Ascending aorta (tissue), 2 donors: ENCODE measurements at regions not wholly inside any gene's neighbourhood (a gene's known extent, or its start where the extent isn't known, plus 50 kb on each side); places are given as distances from the start of the nearest gene placed in this dataset.

Experiments
- DNase-seq, 2 donors: peaks; one replicate each; pipeline ENCODE4 v3.0.0-alpha.2; 2019; ENCODE audit warnings: low spot score in 2 of 2
- H3K27ac ChIP-seq, 2 donors: fragments of 200-600 bp; sonication (generic); one replicate each; pipeline ENCODE4 v1.5.1; 2016 to 2017; ENCODE audit warnings: mild to moderate bottlenecking in 1 of 2
- H3K27me3 ChIP-seq: fragments of 200-600 bp; sonication (generic); one replicate; pipeline ENCODE4 v1.5.1; 2017
- H3K36me3 ChIP-seq, 2 donors: fragments of 200-600 bp; sonication (generic); one replicate each; pipeline ENCODE4 v1.5.1; 2016
- H3K4me1 ChIP-seq, 2 donors: fragments of 200-600 bp; sonication (generic); one replicate each; pipeline ENCODE4 v1.5.1; 2016 to 2017; ENCODE audit warnings: mild to moderate bottlenecking in 1 of 2
- H3K4me3 ChIP-seq, 2 donors: fragments of 200-600 bp; sonication (generic); one replicate each; pipeline ENCODE4 v1.5.1; 2016 to 2017; ENCODE audit warnings: mild to moderate bottlenecking in 1 of 2
- H3K9me3 ChIP-seq, 2 donors: fragments of 200-600 bp; sonication (generic); one replicate each; pipeline ENCODE4 v1.5.1; 2016
- intact Hi-C: fragments of 100-400 bp; cut with DNase I; formaldehyde crosslinking; loops from one replicate; pipeline ENCODE4 v1.15.1; 2023
- TF ChIP-seq, protein P1 (sequence below), 3 experiments: fragments of 200-600 bp in 2 of 3; fragments of 450-650 bp in 1 of 3; sonication (generic) in 2 of 3; IDR thresholded peaks; one replicate each; pipeline ENCODE4 v1.5.1; 2016 to 2019; ENCODE audit warnings: antibody characterized with exemption in 3 of 3, mild to moderate bottlenecking in 1 of 3, moderate library complexity in 1 of 3

DNA sequence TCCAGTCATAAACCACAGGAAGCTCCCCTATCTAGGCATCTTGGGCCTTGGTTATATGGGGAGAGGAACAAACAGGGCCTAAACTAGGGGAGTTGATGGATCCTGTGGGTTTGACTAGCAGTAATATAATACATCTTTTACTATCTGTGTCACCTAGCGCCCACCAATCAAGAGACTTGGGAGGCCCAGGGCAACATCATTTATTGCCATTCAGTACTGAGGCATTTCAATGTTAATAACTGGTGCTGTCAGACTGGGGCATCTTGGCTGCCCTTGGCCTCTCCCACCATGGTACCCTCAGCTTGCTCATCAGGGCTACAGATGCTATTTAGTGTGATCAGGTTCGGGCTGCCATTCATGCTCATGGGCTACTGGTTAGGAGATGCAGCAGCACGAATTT is 320.7 kb downstream of the MYCN start:
- no peaks in the 10 kb centered on the region for H3K36me3 ChIP-seq
- no peak for DNase-seq
- H3K27me3 ChIP-seq, result no peaks in the 10 kb centered on the region
- no peak overlapping the region for H3K27ac ChIP-seq
- H3K4me1 ChIP-seq, result no peaks in the 10 kb centered on the region
- H3K9me3 ChIP-seq, result no peaks in the 10 kb centered on the region
- no peak overlapping the region for H3K4me3 ChIP-seq
- intact Hi-C loops, result no loop called here
- TF ChIP-seq, protein P1, sequence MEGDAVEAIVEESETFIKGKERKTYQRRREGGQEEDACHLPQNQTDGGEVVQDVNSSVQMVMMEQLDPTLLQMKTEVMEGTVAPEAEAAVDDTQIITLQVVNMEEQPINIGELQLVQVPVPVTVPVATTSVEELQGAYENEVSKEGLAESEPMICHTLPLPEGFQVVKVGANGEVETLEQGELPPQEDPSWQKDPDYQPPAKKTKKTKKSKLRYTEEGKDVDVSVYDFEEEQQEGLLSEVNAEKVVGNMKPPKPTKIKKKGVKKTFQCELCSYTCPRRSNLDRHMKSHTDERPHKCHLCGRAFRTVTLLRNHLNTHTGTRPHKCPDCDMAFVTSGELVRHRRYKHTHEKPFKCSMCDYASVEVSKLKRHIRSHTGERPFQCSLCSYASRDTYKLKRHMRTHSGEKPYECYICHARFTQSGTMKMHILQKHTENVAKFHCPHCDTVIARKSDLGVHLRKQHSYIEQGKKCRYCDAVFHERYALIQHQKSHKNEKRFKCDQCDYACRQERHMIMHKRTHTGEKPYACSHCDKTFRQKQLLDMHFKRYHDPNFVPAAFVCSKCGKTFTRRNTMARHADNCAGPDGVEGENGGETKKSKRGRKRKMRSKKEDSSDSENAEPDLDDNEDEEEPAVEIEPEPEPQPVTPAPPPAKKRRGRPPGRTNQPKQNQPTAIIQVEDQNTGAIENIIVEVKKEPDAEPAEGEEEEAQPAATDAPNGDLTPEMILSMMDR (IDR thresholded peaks at IDR 0.05), result no peak

DNA sequence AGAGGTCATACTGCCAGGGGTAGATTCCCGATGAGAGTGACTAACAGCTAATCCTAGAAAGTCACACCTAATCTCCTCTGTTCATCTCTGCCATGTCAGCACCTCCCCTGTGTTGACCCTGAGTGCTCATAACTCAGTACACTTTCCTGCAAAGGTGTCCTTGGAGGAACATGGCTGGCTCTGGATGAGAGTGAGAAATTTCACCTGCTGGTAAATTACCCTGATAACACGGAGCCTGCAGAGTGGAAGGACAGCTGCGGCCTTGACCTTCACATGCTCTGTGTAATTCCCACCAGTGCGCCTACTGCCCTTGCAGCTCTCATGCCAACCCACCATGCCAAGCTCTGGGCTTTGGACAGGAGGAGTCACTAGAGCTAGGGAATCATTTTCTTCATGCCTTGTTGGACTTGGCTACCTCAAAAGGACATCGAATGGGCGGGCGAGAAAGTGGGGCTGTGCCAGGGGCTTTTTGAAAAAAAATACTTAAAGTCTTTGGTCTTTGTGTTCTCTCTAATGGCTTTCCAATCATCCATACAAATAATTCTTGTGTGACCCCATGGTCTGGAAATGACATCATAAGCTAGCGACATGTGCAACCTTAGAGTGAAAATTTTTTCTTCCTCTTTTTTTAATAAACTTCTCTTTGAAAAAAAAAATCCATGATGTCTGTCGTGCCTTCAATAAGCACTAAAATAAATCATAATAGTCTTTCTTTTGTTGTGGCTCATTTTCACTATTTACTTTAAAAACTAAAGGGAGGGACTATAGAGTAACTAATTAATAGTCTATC is 319.9 kb downstream of the MYCN start:
- H3K4me1 ChIP-seq, result no peaks in the 10 kb centered on the region
- intact Hi-C loops, result no loop called here

DNA sequence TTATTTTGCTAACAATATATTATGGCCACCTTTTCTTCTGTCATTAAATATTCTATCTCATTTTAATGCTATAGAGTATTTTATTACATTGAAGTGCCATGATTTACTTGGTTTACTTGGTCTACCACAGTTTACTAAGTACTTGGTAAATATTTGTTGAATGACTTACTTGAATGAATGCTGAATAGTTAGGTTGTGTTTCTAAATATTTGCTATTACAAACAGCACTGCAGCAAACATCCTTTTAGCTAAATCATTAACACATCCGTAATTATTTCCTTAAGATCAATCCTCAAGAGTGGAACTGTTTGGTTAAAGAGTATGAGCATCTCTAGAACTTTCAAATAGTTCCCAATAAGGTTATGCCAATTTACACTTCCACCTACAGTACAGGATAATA is 318.7 kb downstream of the MYCN start:
- DNase-seq, result no peak

More for the DNA sequence above, 319.9 kb downstream of the MYCN start:
- Histone ChIP-seq H3K27ac (no peak overlapping the region), H3K36me3 (no peaks in the 10 kb centered on the region), H3K9me3 (no peaks in the 10 kb centered on the region), H3K4me3 (no peak overlapping the region), H3K27me3 (no peaks in the 10 kb centered on the region)
- TF ChIP-seq, protein P1 (IDR thresholded peaks at IDR 0.05), result no peak
- DNase-seq, result no peak

DNA sequence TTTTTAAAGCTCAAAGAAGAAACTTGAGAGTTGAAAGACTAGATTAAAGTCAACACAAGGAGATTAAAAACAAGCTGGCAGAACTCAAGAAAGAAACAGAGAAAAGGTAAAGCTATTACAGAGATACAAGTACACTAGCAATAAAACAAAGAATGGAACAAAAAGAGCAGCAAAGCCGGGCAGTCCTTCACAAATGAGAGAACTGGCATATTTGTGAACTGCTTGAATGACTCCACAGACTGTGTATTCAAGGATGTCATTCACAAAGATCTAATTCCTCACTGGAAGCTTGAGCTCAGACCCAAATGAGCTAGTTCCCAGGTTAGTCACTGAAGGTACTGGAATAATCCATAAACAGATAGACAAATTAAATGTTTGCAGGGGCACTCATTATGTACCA is 318.0 kb downstream of the MYCN start:
- Histone ChIP-seq H3K27ac (no peak overlapping the region), H3K27me3 (no peaks in the 10 kb centered on the region), H3K4me1 (no peaks in the 10 kb centered on the region), H3K36me3 (no peaks in the 10 kb centered on the region), H3K9me3 (no peaks in the 10 kb centered on the region), H3K4me3 (no peak overlapping the region)
- intact Hi-C loops, result no loop called here
- TF ChIP-seq, protein P1 (IDR thresholded peaks at IDR 0.05), result no peak
- no peak for DNase-seq

More for the DNA sequence above, 318.7 kb downstream of the MYCN start:
- intact Hi-C loops, result no loop called here
- H3K4me3 ChIP-seq, result no peak overlapping the region
- no peaks in the 10 kb centered on the region for H3K4me1 ChIP-seq
- H3K9me3 ChIP-seq, result no peaks in the 10 kb centered on the region
- H3K36me3 ChIP-seq, result no peaks in the 10 kb centered on the region
- TF ChIP-seq, protein P1 (IDR thresholded peaks at IDR 0.05), result no peak
- no peak overlapping the region for H3K27ac ChIP-seq
- H3K27me3 ChIP-seq, result no peaks in the 10 kb centered on the region

DNA sequence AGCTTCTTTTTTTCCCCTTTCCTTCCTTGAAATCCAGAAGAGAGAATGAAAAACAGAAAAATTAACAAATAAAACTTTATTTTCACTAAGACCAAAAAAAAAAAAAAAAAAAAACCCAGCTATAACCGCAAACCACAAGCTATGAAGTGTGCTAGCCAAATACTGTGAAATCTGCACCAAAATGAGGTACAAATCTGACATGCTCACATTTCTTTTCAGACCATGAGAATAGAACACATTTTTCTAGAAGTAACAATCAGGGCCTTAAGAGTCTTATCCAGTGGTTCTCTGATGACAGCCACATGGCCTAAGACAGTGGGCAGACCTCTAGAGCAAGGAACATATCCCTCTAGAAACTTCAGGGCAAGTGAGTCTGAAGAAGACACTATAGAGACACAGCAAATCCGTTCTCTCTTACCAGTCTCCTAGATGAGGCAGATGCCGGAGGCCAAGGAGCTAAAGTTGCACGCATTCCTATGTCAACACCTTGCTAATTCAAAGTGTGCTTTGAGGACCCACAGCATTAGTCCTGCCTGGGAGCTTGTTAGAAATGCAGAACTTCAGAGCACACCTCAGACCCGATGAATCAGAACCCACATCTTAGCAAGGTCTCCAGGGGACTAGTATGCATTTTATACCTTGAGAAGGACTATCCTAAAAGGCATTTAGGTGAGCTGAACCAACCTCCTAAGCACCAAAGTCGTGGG is 317.1 kb downstream of the MYCN start:
- no peak for DNase-seq
- H3K36me3 ChIP-seq, result no peaks in the 10 kb centered on the region
- H3K4me3 ChIP-seq, result no peak overlapping the region
- no peaks in the 10 kb centered on the region for H3K4me1 ChIP-seq
- intact Hi-C loops, result no loop called here
- no peaks in the 10 kb centered on the region for H3K27me3 ChIP-seq
- TF ChIP-seq, protein P1 (IDR thresholded peaks at IDR 0.05), result no peak
- H3K27ac ChIP-seq, result no peak overlapping the region
- no peaks in the 10 kb centered on the region for H3K9me3 ChIP-seq
